ENCODE measurements at regions not wholly inside any gene's neighbourhood (a gene's known extent, or its start where the extent isn't known, plus 50 kb on each side); places are given as distances from the start of the nearest gene placed in this dataset.

GRCh38 chr9:11871852-11872251 lies 821.3 kb upstream of the TYRP1 start:
- no peak overlapping the region for H3K4me3 ChIP-seq
- no peaks in the 10 kb centered on the region for H3K36me3 ChIP-seq
- peak in 1 of 2 donors; percentile 1 for DNase-seq (ENCODE audit: low read depth in 1 of 2, low spot score in 1 of 2)
- no peak overlapping the region for H3K27ac ChIP-seq
- no peak for TF ChIP-seq CTCF (IDR thresholded peaks at IDR 0.05; ENCODE audit: low read depth, low read length)
- H3K9me3 ChIP-seq (ENCODE audit: low read depth): no peaks in the 10 kb centered on the region
- H3K4me1 ChIP-seq (ENCODE audit: low read depth): no peaks in the 10 kb centered on the region
- no peaks in the 10 kb centered on the region for H3K27me3 ChIP-seq

- Histone ChIP-seq H3K27ac (no peak overlapping the region), H3K4me3 (no peak overlapping the region), H3K36me3 (no peaks in the 10 kb centered on the region), H3K9me3 (ENCODE audit: low read depth) (no peaks in the 10 kb centered on the region), H3K27me3 (no peaks in the 10 kb centered on the region), H3K4me1 (ENCODE audit: low read depth) (no peaks in the 10 kb centered on the region)
- no peak for DNase-seq (ENCODE audit: low read depth in 1 of 2, low spot score in 1 of 2)
- TF ChIP-seq CTCF (IDR thresholded peaks at IDR 0.05; ENCODE audit: low read depth, low read length): no peak
Observed at GRCh38 chr9:11872471-11872870, 820.7 kb upstream of the TYRP1 start.

GRCh38 chr9:11874414-11874813 lies 818.8 kb upstream of the TYRP1 start:
- Histone ChIP-seq H3K36me3 (no peaks in the 10 kb centered on the region), H3K4me1 (ENCODE audit: low read depth) (no peaks in the 10 kb centered on the region), H3K4me3 (no peak overlapping the region), H3K27ac (no peak overlapping the region), H3K27me3 (no peaks in the 10 kb centered on the region), H3K9me3 (ENCODE audit: low read depth) (no peaks in the 10 kb centered on the region)
- TF ChIP-seq CTCF (IDR thresholded peaks at IDR 0.05; ENCODE audit: low read depth, low read length): no peak
- DNase-seq (ENCODE audit: low read depth in 1 of 2, low spot score in 1 of 2): no peak

GRCh38 chr9:11892401-11892800 lies 800.8 kb upstream of the TYRP1 start:
- no peak for DNase-seq (ENCODE audit: low read depth in 1 of 2, low spot score in 1 of 2)
- no peaks in the 10 kb centered on the region for H3K27me3 ChIP-seq
- no peaks in the 10 kb centered on the region for H3K36me3 ChIP-seq
- H3K27ac ChIP-seq: no peak overlapping the region
- TF ChIP-seq CTCF (IDR thresholded peaks at IDR 0.05; ENCODE audit: low read depth, low read length): no peak
- no peaks in the 10 kb centered on the region for H3K9me3 ChIP-seq (ENCODE audit: low read depth)
- no peaks in the 10 kb centered on the region for H3K4me1 ChIP-seq (ENCODE audit: low read depth)
- H3K4me3 ChIP-seq: no peak overlapping the region

GRCh38 chr9:11893331-11893730 lies 799.9 kb upstream of the TYRP1 start:
- Histone ChIP-seq H3K4me1 (ENCODE audit: low read depth) (no peaks in the 10 kb centered on the region), H3K36me3 (no peaks in the 10 kb centered on the region), H3K9me3 (ENCODE audit: low read depth) (no peaks in the 10 kb centered on the region), H3K27me3 (no peaks in the 10 kb centered on the region), H3K27ac (no peak overlapping the region), H3K4me3 (no peak overlapping the region)
- DNase-seq (ENCODE audit: low read depth in 1 of 2, low spot score in 1 of 2): no peak
- no peak for TF ChIP-seq CTCF (IDR thresholded peaks at IDR 0.05; ENCODE audit: low read depth, low read length)

GRCh38 chr9:11894136-11894535 lies 799.0 kb upstream of the TYRP1 start:
- Histone ChIP-seq H3K36me3 (no peaks in the 10 kb centered on the region), H3K4me1 (ENCODE audit: low read depth) (no peaks in the 10 kb centered on the region), H3K27ac (no peak overlapping the region), H3K27me3 (no peaks in the 10 kb centered on the region), H3K9me3 (ENCODE audit: low read depth) (no peaks in the 10 kb centered on the region), H3K4me3 (no peak overlapping the region)
- no peak for DNase-seq (ENCODE audit: low read depth in 1 of 2, low spot score in 1 of 2)
- TF ChIP-seq CTCF (IDR thresholded peaks at IDR 0.05; ENCODE audit: low read depth, low read length): no peak
